GM19023 (cell line): ENCODE measurements at regions not wholly inside any gene's neighbourhood (a gene's known extent, or its start where the extent isn't known, plus 50 kb on each side); places are given as distances from the start of the nearest gene placed in this dataset.
"Not testable (repeated sequence)": the region's sequence is repeated elsewhere in the genome, so short reads cannot be mapped to it uniquely, and the experiment has no call there.

ENCODE experiments used
- ATAC-seq: cut with Tn5 transposase; IDR thresholded peaks from one replicate; pipeline ENCODE4 v1.9.1; 2021; ENCODE audit warnings: mild to moderate bottlenecking, moderate library complexity; ENCODE audit not compliant: unreplicated experiment

GRCh38 chr6:78383968-78384367 is 483.4 kb upstream of the IRAK1BP1 start:
- no peak for ATAC-seq

GRCh38 chr6:78386854-78387253 is 480.5 kb upstream of the IRAK1BP1 start:
- not testable (repeated sequence) for ATAC-seq

- ATAC-seq: no peak
Measured at GRCh38 chr6:78390066-78390465, 477.3 kb upstream of the IRAK1BP1 start.

GRCh38 chr6:78397499-78397898 is 469.9 kb upstream of the IRAK1BP1 start:
- no peak for ATAC-seq

GRCh38 chr6:78398292-78398691 is 469.1 kb upstream of the IRAK1BP1 start:
- ATAC-seq: no peak

GRCh38 chr6:78400076-78400475 is 467.3 kb upstream of the IRAK1BP1 start:
- no peak for ATAC-seq

- no peak for ATAC-seq
Measured at GRCh38 chr6:78427386-78427785, 440.0 kb upstream of the IRAK1BP1 start.

- no peak for ATAC-seq
Measured at GRCh38 chr6:78430521-78430920, 436.8 kb upstream of the IRAK1BP1 start.

- no peak for ATAC-seq
Measured at GRCh38 chr6:78435671-78436070, 431.7 kb upstream of the IRAK1BP1 start.

GRCh38 chr6:78436335-78436734 is 431.0 kb upstream of the IRAK1BP1 start:
- ATAC-seq: no peak

- ATAC-seq: no peak
Measured at GRCh38 chr6:78438135-78438534, 429.2 kb upstream of the IRAK1BP1 start.

GRCh38 chr6:78460711-78461110 is 406.6 kb upstream of the IRAK1BP1 start:
- ATAC-seq: no peak

GRCh38 chr6:78462728-78463127 is 404.6 kb upstream of the IRAK1BP1 start:
- no peak for ATAC-seq

- no peak for ATAC-seq
Measured at GRCh38 chr6:78465059-78465634, 402.2 kb upstream of the IRAK1BP1 start.

- ATAC-seq: no peak
Measured at GRCh38 chr6:78476561-78476960, 390.8 kb upstream of the IRAK1BP1 start.

- ATAC-seq: no peak
Measured at GRCh38 chr6:78482801-78483552, 384.4 kb upstream of the IRAK1BP1 start.

GRCh38 chr6:78483553-78484197 is 383.7 kb upstream of the IRAK1BP1 start:
- no peak for ATAC-seq

- ATAC-seq: no peak
Measured at GRCh38 chr6:78484198-78485064, 382.9 kb upstream of the IRAK1BP1 start.

- ATAC-seq: no peak
Measured at GRCh38 chr6:78487401-78487800, 379.9 kb upstream of the IRAK1BP1 start.

- no peak for ATAC-seq
Measured at GRCh38 chr6:78489874-78490273, 377.5 kb upstream of the IRAK1BP1 start.

- no peak for ATAC-seq
Measured at GRCh38 chr6:78492351-78493017, 374.9 kb upstream of the IRAK1BP1 start.
